ENCODE measurements at regions not wholly inside any gene's neighbourhood (a gene's known extent, or its start where the extent isn't known, plus 50 kb on each side); places are given as distances from the start of the nearest gene placed in this dataset.

GRCh38 chr12:85569261-85569660 is 266.9 kb downstream of the RASSF9 start (continued):
- no peak for TF ChIP-seq CHD7 (IDR thresholded peaks at IDR 0.05; ENCODE audit: insufficient replicate concordance, low read length)
- no peak for TF ChIP-seq SIX5 (IDR thresholded peaks at IDR 0.05; ENCODE audit: low read depth, low read length)
- TF ChIP-seq EGR1 (IDR thresholded peaks at IDR 0.05; ENCODE audit: borderline replicate concordance, low read depth, low read length) = no peak
- no peak for TF ChIP-seq JUND (IDR thresholded peaks at IDR 0.05; ENCODE audit: low read length)
- TF ChIP-seq CBX5 (IDR thresholded peaks at IDR 0.05; ENCODE audit: low read depth, low read length) = no peak
- TF ChIP-seq KDM5A (IDR thresholded peaks at IDR 0.05; ENCODE audit: low read length) = no peak
- TF ChIP-seq GTF2F1 (IDR thresholded peaks at IDR 0.05; ENCODE audit: borderline replicate concordance, low read depth, low read length) = no peak
- no peak for TF ChIP-seq KDM4A (IDR thresholded peaks at IDR 0.05; ENCODE audit: low read depth, low read length, severe bottlenecking)
- no peak for TF ChIP-seq RBBP5 (IDR thresholded peaks at IDR 0.05; ENCODE audit: borderline replicate concordance, low read depth, low read length)
- TF ChIP-seq SUZ12 (IDR thresholded peaks at IDR 0.05; ENCODE audit: low read length) = no peak
- TF ChIP-seq HDAC2 (IDR thresholded peaks at IDR 0.05; ENCODE audit: borderline replicate concordance in 1 of 2, low read depth in 2 of 2, low read length in 2 of 2) = no peak
- no peak for TF ChIP-seq ATF3 (IDR thresholded peaks at IDR 0.05; ENCODE audit: insufficient read depth, low read depth, low read length)
